Uterus (tissue), 3 donors: ENCODE measurements at regions not wholly inside any gene's neighbourhood (a gene's known extent, or its start where the extent isn't known, plus 50 kb on each side); places are given as distances from the start of the nearest gene placed in this dataset.

Experiments used
- DNase-seq, 2 donors: peaks; one replicate each; pipeline ENCODE4 v3.0.0-alpha.2; 2019 to 2020
- H3K27ac ChIP-seq, 2 donors: fragments of 200-600 bp; sonication (generic); 1 replicate in 1 of 2; 2 replicates in 1 of 2; pipeline ENCODE4 v1.5.1; 2016 to 2018
- H3K27me3 ChIP-seq, 2 donors: fragments of 200-600 bp; sonication (generic); one replicate each; pipeline ENCODE4 v1.5.1; 2018 to 2019; ENCODE audit warnings: control low read depth in 1 of 2
- H3K36me3 ChIP-seq, 2 donors: fragments of 200-600 bp; sonication (generic); one replicate each; pipeline ENCODE4 v1.5.1; 2019; ENCODE audit warnings: control low read depth in 1 of 2
- H3K4me1 ChIP-seq, 2 donors: fragments of 200-600 bp; sonication (generic); one replicate each; pipeline ENCODE4 v1.5.1; 2018 to 2019; ENCODE audit warnings: control low read depth in 1 of 2
- H3K4me3 ChIP-seq, 2 donors: fragments of 200-600 bp; sonication (generic); 1 replicate in 1 of 2; 2 replicates in 1 of 2; pipeline ENCODE4 v1.5.1; 2018 to 2019; ENCODE audit warnings: mild to moderate bottlenecking in 1 of 2
- H3K9me3 ChIP-seq, 2 donors: fragments of 200-600 bp; sonication (generic); one replicate each; pipeline ENCODE4 v1.5.1; 2019; ENCODE audit warnings: control low read depth in 1 of 2
- POLR2A ChIP-seq, 2 donors: fragments of 450-650 bp; IDR thresholded peaks; one replicate each; pipeline ENCODE4 v1.6.1; 2016; ENCODE audit warnings: antibody characterized with exemption in 2 of 2, mild to moderate bottlenecking in 1 of 2, moderate library complexity in 1 of 2
- intact Hi-C: fragments of 100-400 bp; cut with DNase I; formaldehyde crosslinking; loops from one replicate; pipeline ENCODE4 v1.15.1; 2023; ENCODE audit warnings: low total_unique reads
- TF ChIP-seq, protein P1 (sequence below), 4 experiments: fragments of 200-600 bp in 2 of 4; fragments of 450-650 bp in 2 of 4; sonication (generic) in 2 of 4; IDR thresholded peaks; one replicate each; pipeline ENCODE4 v1.5.1; 2016 to 2019; ENCODE audit warnings: antibody characterized with exemption in 4 of 4, mild to moderate bottlenecking in 2 of 4, moderate library complexity in 1 of 4
- donor health status: DM: yes; HTN: yes; CAD: no.

DNA sequence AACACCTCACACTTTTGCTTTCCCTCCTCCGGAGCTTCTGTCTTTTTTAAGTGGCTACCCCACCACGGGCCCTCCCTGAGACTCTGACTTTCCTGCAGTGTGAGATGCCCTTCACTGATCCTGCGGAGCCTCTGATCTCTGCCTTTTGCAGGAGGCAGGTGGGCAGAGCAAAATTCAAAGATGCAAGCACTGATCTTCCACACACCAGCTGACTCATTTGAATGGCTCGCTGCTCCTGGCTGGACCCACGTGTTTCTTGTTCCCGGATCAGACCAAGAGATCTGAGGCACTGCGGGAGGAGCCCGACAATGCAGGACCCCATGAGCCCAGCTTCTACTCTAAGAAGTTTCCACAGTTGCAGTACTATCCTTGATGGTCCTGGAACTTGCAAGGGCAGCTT is 1607.9 kb upstream of the TENM3 start:
- Histone ChIP-seq H3K4me3 (no peak overlapping the region), H3K27me3 (no peaks in the 10 kb centered on the region), H3K9me3 (no peaks in the 10 kb centered on the region), H3K4me1 (no peaks in the 10 kb centered on the region), H3K36me3 (no peaks in the 10 kb centered on the region), H3K27ac (no peak overlapping the region)
- no peak for DNase-seq
- TF ChIP-seq, protein P1, sequence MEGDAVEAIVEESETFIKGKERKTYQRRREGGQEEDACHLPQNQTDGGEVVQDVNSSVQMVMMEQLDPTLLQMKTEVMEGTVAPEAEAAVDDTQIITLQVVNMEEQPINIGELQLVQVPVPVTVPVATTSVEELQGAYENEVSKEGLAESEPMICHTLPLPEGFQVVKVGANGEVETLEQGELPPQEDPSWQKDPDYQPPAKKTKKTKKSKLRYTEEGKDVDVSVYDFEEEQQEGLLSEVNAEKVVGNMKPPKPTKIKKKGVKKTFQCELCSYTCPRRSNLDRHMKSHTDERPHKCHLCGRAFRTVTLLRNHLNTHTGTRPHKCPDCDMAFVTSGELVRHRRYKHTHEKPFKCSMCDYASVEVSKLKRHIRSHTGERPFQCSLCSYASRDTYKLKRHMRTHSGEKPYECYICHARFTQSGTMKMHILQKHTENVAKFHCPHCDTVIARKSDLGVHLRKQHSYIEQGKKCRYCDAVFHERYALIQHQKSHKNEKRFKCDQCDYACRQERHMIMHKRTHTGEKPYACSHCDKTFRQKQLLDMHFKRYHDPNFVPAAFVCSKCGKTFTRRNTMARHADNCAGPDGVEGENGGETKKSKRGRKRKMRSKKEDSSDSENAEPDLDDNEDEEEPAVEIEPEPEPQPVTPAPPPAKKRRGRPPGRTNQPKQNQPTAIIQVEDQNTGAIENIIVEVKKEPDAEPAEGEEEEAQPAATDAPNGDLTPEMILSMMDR (IDR thresholded peaks at IDR 0.05), result no peak
- no peak for TF ChIP-seq POLR2A (IDR thresholded peaks at IDR 0.05)
- intact Hi-C loops, result no loop called here

DNA sequence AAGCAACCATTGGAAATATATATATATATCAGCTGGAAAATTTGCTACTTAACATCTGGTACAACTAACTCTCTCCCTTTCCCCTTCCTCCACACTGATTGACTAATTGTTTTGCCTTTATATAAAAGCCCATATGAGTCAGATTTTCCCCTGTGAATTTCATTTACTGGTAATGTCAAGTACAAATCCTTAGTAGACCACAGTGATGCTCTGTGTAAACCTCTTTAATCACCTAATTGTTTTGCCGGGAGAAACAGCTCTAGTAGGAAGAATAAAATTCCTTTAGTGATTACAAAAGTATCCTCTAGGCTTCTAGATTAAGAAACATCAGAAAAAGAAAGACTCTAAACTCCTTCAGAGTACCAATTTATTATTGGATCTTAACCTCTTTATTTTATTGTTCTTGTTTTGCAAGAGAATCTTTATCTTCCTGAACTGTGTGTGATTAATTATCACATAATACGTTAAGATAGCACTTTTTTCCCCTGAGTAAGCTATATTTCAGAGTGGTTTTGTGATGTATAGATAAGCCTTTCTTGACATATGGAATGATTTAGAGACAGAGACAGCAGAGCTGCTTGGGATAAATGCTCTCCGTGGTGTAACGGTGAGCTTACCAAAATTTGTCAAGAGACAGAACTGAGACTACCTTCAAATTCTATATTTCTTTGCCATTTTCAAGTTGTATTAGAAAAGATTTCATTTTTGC is 1606.4 kb upstream of the TENM3 start:
- TF ChIP-seq POLR2A (IDR thresholded peaks at IDR 0.05), result no peak
- TF ChIP-seq, protein P1 (IDR thresholded peaks at IDR 0.05), result no peak
- Histone ChIP-seq H3K27me3 (peaks cover 0 to 4% of the 10 kb centered on the region in 2 donors), H3K4me1 (no peaks in the 10 kb centered on the region), H3K4me3 (no peak overlapping the region), H3K27ac (no peak overlapping the region), H3K36me3 (no peaks in the 10 kb centered on the region), H3K9me3 (no peaks in the 10 kb centered on the region)
- intact Hi-C loops, result no loop called here
- no peak for DNase-seq

DNA sequence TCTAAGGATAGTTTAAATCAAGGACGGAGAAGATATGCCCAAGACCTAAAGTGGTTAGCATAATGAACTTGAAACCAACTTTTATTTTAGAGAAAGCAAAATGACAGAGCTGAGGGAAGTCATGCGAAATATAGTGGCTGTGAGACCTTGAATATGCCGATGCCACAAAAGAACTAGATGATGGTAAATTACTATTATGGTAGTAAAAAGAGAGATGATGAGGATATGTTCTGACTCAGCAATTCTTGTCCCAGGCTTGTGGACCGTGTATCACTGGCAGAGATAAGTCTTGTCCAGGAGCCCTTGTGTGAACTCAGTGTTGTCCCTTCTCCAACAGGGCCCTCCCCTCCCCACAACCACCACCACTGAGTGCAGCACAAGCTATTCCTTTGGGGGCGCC is 1605.6 kb upstream of the TENM3 start:
- intact Hi-C loops, result no loop called here
- H3K9me3 ChIP-seq, result no peaks in the 10 kb centered on the region

DNA sequence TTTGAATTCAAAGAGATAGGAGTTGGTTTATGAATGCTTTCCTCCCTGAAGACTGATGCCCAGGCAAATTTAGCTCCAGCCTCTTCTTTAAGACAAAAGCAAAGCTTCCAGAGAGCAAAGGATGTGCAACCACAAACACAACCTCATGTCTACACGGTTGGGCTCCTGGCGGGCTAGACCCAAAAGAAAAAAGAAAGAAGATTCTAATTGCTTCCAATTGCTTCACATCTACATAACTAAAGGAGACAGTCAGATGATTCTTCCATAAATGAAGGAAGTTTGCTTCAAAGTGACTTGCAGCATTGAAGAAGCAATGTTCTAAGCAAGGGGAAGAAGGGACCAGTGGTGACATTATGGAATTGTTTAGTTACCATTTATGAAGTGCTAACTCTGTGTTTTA is 1603.0 kb upstream of the TENM3 start:
- TF ChIP-seq, protein P1 (IDR thresholded peaks at IDR 0.05), result no peak
- TF ChIP-seq POLR2A (IDR thresholded peaks at IDR 0.05), result no peak
- Histone ChIP-seq H3K9me3 (no peaks in the 10 kb centered on the region), H3K4me3 (no peak overlapping the region), H3K36me3 (no peaks in the 10 kb centered on the region), H3K4me1 (no peaks in the 10 kb centered on the region), H3K27ac (no peak overlapping the region), H3K27me3 (peaks cover 0 to 4% of the 10 kb centered on the region in 2 donors)
- intact Hi-C loops, result no loop called here
- DNase-seq, result no peak

More for the DNA sequence above, 1605.6 kb upstream of the TENM3 start:
- Histone ChIP-seq H3K4me1 (no peaks in the 10 kb centered on the region), H3K27me3 (peaks cover 0 to 4% of the 10 kb centered on the region in 2 donors), H3K4me3 (no peak overlapping the region), H3K36me3 (no peaks in the 10 kb centered on the region), H3K27ac (no peak overlapping the region)
- DNase-seq, result no peak
- no peak for TF ChIP-seq POLR2A (IDR thresholded peaks at IDR 0.05)
- TF ChIP-seq, protein P1 (IDR thresholded peaks at IDR 0.05), result no peak

DNA sequence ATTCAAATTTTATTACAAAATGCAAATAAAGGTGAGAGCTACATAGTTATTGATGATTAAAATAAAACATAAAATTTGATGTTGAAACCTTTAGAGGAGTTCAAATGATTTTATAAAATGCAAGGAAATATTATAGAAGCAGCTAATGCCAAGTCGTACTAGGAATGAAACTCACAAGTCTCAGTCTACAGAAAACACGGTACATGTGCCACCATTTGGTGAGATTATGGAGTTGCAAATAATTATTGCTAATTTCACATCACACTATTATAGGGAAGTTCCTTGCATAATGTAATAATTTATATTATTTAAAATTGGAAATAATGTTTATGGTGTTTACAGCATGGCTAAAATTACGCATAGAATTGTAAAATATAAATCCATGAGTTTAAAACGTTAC is 1601.7 kb upstream of the TENM3 start:
- DNase-seq, result no peak
- intact Hi-C loops, result no loop called here
- no peak for TF ChIP-seq POLR2A (IDR thresholded peaks at IDR 0.05)
- TF ChIP-seq, protein P1 (IDR thresholded peaks at IDR 0.05), result no peak
- Histone ChIP-seq H3K36me3 (no peaks in the 10 kb centered on the region), H3K4me1 (no peaks in the 10 kb centered on the region), H3K9me3 (no peaks in the 10 kb centered on the region), H3K27ac (no peak overlapping the region), H3K4me3 (no peak overlapping the region), H3K27me3 (peaks cover 0 to 4% of the 10 kb centered on the region in 2 donors)
